ENCODE measurements at regions not wholly inside any gene's neighbourhood (a gene's known extent, or its start where the extent isn't known, plus 50 kb on each side); places are given as distances from the start of the nearest gene placed in this dataset.

GRCh38 chr20:20888936-20889335 lies 176.5 kb upstream of the RALGAPA2 start:
- no peak for DNase-seq (ENCODE audit: low read depth in 4 of 4, low spot score in 3 of 4)

DNA sequence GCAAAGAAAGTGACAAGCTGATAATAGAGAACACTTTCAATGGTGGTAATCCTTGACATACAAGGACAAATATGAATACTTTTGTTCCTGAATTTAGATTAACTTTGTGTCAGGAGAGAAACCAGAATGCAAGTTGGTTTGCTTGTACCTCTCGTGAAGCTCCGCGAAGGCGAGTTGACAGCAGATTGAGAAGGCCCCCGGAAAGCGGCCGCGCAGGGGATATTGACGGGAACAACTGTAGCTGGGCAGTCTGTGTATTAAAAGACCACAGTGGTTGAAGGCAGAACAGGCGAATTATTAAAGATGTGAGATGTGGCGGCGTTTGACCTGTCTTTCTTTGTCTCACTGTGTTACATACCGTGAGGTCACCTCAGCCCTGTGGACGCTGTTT lies 175.8 kb upstream of the RALGAPA2 start:
- DNase-seq (ENCODE audit: low read depth in 4 of 4, low spot score in 3 of 4) = no peak

DNA sequence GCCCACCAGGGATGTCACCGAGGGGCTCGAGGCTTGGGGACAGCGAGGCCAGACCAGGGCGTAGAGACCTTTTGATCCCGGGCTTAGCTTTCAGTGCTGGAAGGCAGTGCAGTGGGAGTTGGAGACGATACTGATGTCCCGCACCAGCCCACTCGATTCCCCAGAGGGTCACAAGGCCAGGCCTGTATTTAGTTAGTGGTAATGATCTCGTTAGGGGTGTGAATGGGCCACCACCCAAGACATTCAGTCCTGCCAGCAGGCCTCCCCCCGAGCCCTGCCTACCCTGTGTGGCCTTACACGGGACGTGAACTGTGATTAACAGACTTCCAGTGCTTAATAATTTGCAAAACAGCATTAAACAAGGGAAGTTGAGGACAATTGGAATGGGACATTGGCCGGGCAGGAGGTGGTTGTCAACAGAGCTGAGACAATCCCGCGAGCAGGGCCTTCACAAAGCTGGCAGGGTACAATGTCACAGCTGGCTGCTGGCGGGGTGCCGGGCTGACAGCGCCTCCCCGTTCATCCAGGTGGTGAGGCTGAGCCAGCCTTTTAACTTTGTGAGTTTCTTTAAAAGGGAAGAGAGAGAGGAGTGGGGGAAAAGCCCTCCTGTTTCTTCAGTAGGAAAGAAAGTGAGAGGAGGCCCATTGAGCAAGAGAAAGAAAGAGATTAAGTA lies 175.3 kb upstream of the RALGAPA2 start:
- no peak for DNase-seq (ENCODE audit: low read depth in 4 of 4, low spot score in 3 of 4)

DNA sequence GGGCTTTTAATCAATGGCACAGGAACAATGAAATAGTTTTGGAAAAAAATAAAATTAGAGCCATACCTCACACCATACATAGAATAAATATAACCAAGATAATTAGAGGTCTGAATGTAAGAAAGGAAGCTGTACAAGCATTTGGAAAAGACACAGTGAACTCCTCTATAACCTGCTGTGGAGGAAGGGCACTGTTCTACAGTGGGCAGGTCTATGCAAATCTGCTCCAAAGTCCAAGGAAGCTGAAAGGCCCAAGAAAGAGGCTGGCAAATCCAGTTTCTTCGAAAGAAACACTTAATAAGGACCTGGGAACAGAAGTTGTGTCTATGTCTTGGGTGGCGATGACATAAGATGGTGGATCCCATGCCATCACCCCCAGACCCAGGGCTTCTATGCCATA lies 169.4 kb upstream of the RALGAPA2 start:
- no peak for DNase-seq (ENCODE audit: low read depth in 4 of 4, low spot score in 3 of 4)

DNA sequence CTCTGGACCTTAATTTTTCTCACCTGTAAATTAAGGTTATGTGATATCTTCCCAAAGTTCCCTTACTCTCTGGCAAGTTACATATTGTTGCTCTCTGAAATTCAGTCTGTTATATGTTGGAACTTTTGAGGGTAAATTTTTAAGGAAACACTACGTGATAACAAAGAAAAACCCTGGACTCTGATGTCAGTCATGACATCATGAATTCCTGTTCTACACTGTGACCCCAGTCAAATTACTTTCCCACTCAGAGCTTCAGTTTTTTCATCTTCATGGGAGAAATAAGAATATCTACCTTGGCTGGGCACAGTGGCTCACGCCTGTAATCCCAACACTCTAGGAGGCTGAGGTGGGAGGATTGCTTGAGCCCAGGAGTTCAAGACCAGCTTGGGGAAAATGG lies 164.6 kb upstream of the RALGAPA2 start:
- DNase-seq (ENCODE audit: low read depth in 4 of 4, low spot score in 3 of 4) = no peak

GRCh38 chr20:20875716-20876115 lies 163.3 kb upstream of the RALGAPA2 start:
- DNase-seq (ENCODE audit: low read depth in 4 of 4, low spot score in 3 of 4) = no peak

- no peak for DNase-seq (ENCODE audit: low read depth in 4 of 4, low spot score in 3 of 4)
These were observed 160.0 kb upstream of the RALGAPA2 start for GRCh38 chr20:20872428-20872827.

DNA sequence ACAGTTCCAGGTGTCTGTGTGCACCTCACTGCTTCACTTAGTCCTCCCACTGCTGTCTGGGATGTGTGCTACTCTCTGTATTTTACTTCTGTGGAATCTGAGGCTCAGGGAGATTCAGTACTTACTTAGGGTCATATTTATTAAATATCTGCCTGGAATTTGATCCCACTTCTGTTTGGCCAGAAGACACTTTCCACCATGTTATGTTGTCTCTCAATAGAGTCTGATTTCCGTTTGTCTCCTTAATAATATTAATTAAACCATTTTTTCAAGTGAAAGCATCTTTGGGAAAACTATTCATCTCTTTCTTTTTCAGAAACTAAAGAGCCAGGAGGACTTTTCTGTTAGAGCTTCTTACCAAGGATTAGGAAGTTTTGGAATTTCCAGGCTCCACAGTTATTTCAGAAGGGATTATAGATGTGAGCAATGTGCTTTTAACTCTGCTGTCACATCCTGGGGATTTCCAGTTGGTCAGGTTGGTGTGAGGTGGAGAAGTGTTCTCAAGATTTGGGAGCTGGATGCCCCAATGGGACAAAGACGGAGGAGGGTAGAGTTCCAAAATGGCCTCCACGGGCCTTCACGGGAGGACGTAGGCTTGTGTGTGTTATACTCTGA lies 156.8 kb upstream of the RALGAPA2 start:
- DNase-seq (ENCODE audit: low read depth in 4 of 4, low spot score in 3 of 4) = no peak

DNA sequence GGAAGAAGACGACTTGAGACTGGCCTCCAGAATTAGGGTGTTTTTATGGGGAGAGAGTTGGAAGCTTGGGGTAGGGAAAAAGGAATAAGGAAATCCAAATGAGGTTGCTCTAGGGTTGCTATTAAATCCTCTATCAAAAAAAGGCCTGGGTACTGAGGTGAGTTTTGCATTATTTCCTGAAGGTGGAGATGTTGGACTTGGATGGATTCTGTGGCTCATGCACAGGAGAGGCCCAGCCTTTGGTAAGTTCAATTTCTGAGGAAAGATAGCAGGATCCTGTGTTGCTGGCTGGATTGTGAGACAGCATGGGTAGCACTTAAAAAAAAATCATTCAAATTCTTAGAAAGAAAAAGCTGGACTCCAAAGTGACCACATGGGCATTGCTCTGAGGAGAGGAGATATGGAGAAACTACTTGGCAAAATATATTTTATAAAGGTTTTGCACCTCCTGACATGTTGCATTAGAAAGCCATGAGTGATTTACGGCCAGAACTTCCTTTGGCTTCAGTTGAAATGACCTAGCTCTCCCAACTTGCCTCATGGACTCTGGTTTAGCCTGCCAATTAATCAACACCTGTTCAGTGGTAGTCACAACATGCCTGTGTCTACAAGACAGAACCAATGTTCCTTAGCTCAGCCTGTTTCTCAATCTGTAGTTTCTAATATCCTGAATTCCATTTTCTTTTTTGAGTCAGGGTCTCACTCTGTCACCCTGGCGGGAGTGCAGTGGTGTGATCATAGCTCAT lies 152.1 kb upstream of the RALGAPA2 start:
- DNase-seq (ENCODE audit: low read depth in 4 of 4, low spot score in 3 of 4) = peak; percentile 16 to 33 (median 20)

DNA sequence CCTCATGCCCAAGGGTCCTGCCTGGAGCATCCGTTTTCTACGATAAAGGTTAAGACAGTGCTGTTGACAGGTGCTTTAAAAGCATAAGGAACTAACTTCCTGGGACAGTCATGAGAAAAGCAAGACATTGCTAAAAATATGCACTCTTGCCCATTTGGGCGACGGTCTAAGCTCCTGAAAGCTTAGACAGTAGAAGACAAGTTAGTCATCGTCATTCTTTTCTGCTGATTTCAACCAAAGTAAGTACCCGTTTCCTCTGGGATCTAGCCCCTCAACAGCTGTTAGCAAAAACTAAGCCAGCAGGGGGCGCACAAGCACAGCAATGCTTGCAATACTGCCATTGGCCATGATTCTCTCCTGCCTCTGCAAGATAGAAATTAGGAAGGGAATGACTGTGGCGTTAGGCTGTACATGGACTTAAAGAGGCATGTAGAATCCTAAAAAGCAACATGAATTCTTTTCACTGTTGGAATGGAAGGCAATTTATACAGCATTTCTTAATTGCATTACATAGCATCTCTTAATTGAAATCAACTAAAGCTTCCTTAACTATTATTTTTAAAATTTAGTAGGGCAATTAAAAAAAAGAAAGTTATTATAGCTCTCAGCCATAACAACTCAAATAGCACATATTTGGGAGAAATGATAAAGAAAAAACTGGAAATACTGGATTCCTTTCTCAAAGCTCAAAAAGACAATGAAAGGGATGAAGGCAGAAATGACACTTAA lies 147.8 kb upstream of the RALGAPA2 start:
- peak; percentile 35 to 77 (median 72) for DNase-seq (ENCODE audit: low read depth in 4 of 4, low spot score in 3 of 4)

DNA sequence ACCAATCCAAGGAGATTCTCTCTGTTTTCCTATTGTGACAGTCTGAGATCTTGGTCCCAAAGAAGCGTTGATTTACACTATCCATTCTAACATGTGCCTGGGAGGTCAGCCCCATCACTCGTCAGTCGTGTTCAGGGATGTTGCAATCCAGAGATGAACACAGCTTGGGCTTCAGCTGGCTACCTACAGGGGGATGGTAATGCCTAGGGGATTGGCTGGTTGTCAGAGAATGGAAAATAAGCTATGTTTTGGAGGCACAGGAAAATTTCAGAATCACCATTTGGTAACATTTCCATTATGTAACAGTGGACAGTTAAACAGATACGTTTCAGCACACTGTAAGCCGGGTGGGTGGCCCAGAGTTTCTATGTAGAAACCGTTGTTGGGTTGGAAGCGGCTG lies 147.1 kb upstream of the RALGAPA2 start:
- no peak for DNase-seq (ENCODE audit: low read depth in 4 of 4, low spot score in 3 of 4)

DNA sequence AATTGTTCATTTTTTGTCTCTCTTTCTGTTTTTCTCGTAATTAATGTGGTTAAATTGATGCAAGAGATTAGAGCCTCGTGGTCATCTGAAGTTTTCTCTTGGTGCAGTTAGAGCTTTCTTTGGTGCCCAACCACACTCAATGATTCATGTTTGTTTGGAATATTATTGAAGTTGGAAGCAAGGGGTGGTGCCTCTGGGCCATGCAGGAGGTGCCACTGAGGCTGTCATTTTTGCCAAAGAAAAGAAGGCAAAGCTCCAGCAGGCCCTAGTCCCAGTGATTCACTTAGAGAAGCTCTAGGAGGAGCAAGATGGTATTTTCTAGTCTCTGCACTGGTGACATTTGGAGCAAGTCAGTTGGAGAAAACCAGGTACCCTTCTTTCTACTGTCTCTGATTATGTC lies 144.5 kb upstream of the RALGAPA2 start:
- no peak for DNase-seq (ENCODE audit: low read depth in 4 of 4, low spot score in 3 of 4)

DNA sequence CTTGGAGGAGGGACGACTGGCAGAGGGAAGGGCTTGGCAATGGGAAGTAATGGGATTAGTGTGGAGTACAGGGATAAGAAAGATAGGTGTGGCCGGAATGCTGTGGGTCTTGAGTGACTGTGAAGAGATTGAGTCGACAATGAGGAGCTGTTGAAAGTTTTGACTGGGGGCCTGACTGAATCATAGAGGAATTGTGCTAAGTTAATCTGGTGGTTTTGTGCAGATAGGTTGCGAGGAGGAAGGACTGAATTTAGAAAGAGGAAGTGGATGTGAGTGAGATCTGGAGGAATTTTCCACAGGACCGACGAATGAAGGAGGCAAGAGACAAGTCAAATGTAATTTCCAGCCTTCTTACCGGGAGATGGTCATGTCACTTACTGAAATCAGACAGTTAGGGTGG lies 143.9 kb upstream of the RALGAPA2 start:
- no peak for DNase-seq (ENCODE audit: low read depth in 4 of 4, low spot score in 3 of 4)

GRCh38 chr20:20851385-20851784 lies 138.9 kb upstream of the RALGAPA2 start:
- no peak for DNase-seq (ENCODE audit: low read depth in 4 of 4, low spot score in 3 of 4)

- DNase-seq (ENCODE audit: low read depth in 4 of 4, low spot score in 3 of 4) = no peak
These were observed 138.0 kb upstream of the RALGAPA2 start for GRCh38 chr20:20850407-20850806.

DNA sequence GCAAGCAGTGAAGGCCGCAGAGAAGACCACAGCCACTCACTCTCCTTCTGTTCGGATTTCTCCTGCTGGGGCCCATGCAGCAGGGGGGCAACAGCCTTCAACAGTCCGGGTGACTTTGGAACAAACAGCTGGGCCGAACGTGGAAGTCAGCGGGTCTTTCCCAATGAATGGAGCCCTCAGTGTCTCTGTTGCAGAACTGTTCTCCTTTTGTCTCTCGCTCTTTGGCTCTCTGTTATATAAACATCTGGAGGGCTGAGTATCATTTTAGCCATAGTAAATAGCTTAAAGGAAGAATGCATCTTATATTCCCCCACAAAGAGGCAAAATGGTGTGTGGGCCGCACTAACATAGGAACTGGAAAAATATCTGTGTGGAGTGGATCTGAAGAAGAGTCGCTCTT lies 136.7 kb upstream of the RALGAPA2 start:
- DNase-seq (ENCODE audit: low read depth in 4 of 4, low spot score in 3 of 4) = no peak

DNA sequence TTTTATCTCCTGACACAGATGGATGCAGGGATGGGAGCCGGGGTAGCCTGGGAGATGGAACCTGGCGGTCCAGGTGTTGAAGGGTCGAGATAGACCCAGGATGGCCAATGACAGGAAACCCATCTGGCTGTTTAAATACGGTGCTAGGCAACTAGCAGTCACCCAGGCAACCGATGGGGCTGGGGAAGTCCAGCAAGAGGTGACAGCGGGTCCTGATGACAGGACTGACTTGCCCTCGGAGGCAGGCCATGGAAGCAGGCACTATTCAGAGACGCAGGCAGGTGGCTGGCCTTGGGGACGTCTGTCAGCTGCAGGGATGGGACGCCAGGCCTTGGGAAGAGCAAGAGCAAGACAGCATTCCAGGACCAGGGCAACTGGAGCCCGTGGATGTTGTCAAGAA lies 135.4 kb upstream of the RALGAPA2 start:
- DNase-seq (ENCODE audit: low read depth in 4 of 4, low spot score in 3 of 4) = no peak

DNA sequence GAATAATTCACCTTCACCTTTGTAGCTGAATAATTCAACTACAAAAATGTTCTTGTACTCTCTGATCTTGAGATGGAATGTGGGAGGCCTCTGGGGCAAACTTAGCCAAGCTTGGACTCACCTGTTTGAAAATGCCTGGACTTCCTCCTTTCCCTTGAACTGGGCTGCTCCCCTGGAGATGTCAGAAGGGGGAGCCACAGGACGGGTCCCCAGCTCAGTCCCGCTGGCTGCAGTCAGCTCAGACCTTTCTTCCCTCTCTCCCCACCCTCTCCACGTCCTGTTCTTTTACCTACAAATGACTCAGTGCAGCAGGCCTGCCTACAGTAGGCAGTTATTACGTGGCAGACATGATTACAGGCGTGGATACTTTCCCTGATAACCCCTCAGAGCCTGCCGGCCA lies 131.5 kb upstream of the RALGAPA2 start:
- no peak for DNase-seq (ENCODE audit: low read depth in 4 of 4, low spot score in 3 of 4)

DNA sequence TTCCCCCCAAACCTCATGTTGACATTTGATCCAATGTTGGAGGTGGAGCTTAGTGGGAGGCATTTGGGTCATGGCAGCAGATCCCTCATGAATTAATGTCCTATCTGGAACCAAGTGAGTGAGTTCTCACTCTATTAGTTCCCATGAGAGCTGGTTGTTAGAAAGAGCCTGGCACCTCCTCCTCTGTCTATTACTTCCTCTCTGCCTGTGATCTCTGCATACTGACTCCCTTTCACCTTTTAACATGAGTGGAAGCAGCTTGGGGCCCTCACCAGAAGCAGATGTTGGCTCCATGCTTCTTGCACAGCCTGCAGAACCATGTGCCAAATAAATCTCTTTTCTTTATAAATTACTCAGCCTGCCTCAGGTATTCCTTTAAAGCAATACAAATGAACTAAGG lies 127.3 kb upstream of the RALGAPA2 start:
- DNase-seq (ENCODE audit: low read depth in 4 of 4, low spot score in 3 of 4) = no peak

DNA sequence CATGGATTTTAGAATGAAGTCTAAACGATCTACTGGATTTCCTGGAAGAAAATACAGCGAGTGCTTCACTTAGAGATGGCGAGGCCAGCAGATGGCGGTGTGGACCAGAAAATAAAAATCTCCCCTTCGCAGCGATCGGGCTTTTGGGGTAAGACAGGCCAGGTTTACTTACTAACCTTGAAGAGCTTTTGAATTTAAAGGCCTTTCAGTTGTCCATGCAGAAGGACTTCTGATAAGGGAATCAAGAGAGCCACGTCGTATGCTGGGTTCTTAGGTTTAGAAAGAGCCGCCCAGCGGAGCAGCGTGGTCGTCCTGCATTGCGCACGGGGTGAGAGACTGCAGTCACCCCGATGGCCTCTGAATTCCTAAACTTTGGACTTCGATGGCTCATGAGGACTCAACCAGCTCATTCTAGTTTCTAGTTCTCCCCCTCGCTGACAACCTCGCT lies 125.2 kb upstream of the RALGAPA2 start:
- peak; percentile 21 to 36 (median 30) for DNase-seq (ENCODE audit: low read depth in 4 of 4, low spot score in 3 of 4)

DNA sequence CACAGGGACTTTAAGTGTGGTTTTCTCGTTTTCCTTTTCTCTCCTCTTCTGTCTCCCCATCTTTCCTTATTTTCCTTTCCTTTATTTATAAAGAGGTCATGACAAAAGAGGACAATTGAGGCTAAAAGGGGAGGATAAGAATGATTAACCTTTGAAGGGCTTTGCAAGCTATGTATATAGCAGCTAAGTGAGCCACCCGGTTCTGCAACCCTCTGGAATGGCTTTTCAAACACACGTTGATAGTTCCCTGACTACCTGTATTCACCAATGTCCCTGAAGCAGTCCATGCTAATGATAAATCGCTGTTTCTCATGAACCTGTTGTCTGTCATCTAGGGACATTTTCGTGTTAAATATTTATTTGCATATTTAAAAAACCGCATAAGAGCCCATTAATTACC lies 124.4 kb upstream of the RALGAPA2 start:
- DNase-seq (ENCODE audit: low read depth in 4 of 4, low spot score in 3 of 4) = no peak
